GM18907 (cell line): ENCODE measurements at regions not wholly inside any gene's neighbourhood (a gene's known extent, or its start where the extent isn't known, plus 50 kb on each side); places are given as distances from the start of the nearest gene placed in this dataset.

Source experiments
- ATAC-seq: cut with Tn5 transposase; IDR thresholded peaks from one replicate; pipeline ENCODE4 v1.9.1; 2021; ENCODE audit warnings: mild to moderate bottlenecking, moderate library complexity; ENCODE audit not compliant: unreplicated experiment

GRCh38 chr5:34582371-34582770 is 73.8 kb upstream of the RAI14 start:
- ATAC-seq: no peak

GRCh38 chr5:34583167-34583566 is 73.0 kb upstream of the RAI14 start:
- no peak for ATAC-seq

- ATAC-seq: no peak
Measured at GRCh38 chr5:34584165-34584564, 72.0 kb upstream of the RAI14 start.

GRCh38 chr5:34585601-34586104 is 70.5 kb upstream of the RAI14 start:
- no peak for ATAC-seq

GRCh38 chr5:34586117-34586885 is 69.8 kb upstream of the RAI14 start:
- no peak for ATAC-seq

- ATAC-seq: no peak
Measured at GRCh38 chr5:34587355-34588241, 68.5 kb upstream of the RAI14 start.

GRCh38 chr5:34589832-34590231 is 66.3 kb upstream of the RAI14 start:
- no peak for ATAC-seq

- ATAC-seq: no peak
Measured at GRCh38 chr5:34591723-34592122, 64.4 kb upstream of the RAI14 start.

GRCh38 chr5:34597034-34598027 is 58.8 kb upstream of the RAI14 start:
- no peak for ATAC-seq

GRCh38 chr5:34598177-34598794 is 57.8 kb upstream of the RAI14 start:
- no peak for ATAC-seq

- ATAC-seq: no peak
Measured at GRCh38 chr5:34599471-34600117, 56.5 kb upstream of the RAI14 start.

GRCh38 chr5:34600118-34600493 is 56.0 kb upstream of the RAI14 start:
- no peak for ATAC-seq

- ATAC-seq: no peak
Measured at GRCh38 chr5:34603378-34603777, 52.8 kb upstream of the RAI14 start.

GRCh38 chr5:34604119-34604675 is 51.9 kb upstream of the RAI14 start:
- no peak for ATAC-seq

GRCh38 chr5:34606101-34606500 is 50.0 kb upstream of the RAI14 start:
- ATAC-seq: no peak
